ENCODE measurements at regions not wholly inside any gene's neighbourhood (a gene's known extent, or its start where the extent isn't known, plus 50 kb on each side); places are given as distances from the start of the nearest gene placed in this dataset.
"Not testable (repeated sequence)": the region's sequence is repeated elsewhere in the genome, so short reads cannot be mapped to it uniquely, and the experiment has no call there.

GRCh38 chr6:165008971-165009370, 300.4 kb downstream of the C6orf118 start:
- no peak for DNase-seq (ENCODE audit: low spot score)

DNA sequence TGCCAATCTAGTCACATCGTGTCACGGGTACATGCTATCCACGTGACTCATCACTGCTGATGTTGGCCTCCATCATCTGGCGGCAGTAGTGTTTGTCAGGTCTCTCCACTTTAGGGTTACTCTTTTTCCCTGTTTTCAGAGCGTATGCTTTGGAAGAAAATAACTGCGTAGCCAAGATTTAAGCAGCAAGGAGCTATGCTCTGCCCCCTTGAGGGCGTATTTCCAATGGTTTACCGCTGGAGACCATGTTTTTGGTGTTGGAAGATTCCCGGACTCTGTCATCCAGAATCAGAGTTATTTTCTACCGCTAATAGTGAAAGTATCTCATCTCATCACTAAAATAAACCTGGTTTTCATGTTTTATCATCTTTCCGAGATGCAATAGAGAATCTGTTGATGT, 306.5 kb downstream of the C6orf118 start:
- no peak for DNase-seq (ENCODE audit: low spot score)

DNA sequence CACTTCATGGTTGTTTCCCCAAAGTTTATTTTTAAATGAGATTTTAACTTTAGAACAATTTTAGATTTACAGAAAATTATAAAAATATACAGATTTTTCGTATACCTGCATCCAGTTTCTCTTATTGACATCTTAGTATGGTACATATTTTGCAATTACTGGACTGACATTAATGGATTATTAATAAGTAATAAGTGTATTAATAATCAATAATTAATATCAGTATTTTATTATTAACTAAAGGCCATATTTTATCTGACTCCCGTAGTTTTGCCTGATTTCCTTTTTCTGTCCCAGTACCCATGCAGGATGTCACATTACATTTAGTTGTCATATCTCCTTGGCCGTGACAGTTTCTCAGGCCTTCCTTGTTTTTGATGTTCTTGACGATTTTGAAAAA, 307.0 kb downstream of the C6orf118 start:
- no peak for DNase-seq (ENCODE audit: low spot score)

GRCh38 chr6:165001502-165002157, 307.8 kb downstream of the C6orf118 start:
- DNase-seq (ENCODE audit: low spot score) = no peak

DNA sequence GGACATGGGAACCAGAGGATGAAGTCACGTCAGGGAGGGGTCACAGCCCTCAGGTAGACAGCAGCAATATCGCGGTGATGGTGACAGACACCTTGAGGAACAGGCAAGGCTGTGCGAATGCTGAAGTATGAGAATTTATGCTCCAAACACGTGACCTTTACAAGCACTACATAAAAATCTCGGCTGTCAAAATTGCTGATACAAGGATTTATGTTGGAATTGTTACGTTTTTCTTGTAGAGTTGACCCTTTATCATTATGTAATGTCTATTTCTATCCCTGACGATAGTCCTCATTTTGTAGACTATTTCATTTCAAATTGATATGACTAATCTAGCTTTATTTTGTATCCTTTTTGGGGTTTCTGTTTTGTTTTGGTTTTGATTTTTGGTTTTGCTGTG, 311.1 kb downstream of the C6orf118 start:
- DNase-seq (ENCODE audit: low spot score) = no peak

DNA sequence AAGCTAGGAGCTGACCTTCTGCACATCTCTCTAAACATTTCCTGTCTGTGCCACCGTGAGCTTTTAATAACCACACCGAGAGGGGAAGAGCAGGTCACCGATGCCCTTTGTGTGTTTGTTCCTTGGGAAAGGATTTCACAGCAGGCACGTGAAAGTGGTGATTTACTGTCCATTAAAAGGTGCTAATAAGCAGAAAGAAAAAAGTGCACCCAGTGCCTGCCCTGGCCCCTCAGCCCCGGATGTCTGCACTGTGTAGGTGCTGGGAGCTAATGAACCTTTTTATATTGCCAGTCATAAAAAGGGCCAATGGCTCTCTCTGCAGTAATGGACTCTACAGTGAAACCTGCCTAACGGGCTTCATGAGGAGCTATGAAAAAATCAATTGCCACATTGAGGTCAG, 312.6 kb downstream of the C6orf118 start:
- no peak for DNase-seq (ENCODE audit: low spot score)

DNA sequence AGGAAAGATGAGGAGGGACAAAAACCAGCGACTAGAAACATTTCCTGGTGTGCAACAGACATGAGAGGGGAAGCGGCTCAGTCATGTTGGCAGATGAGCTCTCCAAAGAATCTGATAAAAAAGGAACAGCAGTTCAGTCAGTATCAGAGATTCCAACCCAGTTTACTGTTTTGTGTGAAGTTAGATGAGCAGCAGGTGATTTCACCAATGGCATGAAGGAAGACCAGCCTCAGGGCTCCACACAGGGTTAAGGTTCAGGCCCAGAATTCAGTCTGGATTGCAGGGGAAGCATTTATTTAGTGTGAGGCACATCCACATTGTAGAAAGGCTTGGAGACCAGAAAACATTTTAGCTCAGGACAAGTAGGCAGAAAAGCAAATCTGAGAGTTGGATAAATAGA, 317.8 kb downstream of the C6orf118 start:
- DNase-seq (ENCODE audit: low spot score) = no peak

DNA sequence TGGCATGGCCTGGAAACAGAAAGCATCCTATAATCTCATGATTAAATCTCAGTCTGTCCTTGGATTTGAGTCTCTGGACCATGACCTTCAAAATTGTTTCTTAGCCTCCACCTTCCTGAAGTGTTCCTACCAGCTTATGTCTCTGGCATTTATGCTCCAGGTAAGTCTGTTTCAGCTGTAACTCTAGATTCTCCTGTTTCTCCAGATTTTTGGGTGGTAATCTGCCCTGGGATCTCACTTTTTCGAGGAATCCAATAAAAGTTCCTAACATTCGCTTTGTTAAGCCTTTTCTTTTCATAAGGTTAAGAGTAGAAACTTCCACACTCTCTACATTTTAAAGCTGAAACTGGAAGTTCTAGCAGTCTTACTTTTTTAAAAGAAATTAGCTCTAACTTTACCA, 318.5 kb downstream of the C6orf118 start:
- no peak for DNase-seq (ENCODE audit: low spot score)

- no peak for DNase-seq (ENCODE audit: low spot score)
These were observed 327.0 kb downstream of the C6orf118 start for GRCh38 chr6:164982389-164982788.

GRCh38 chr6:164967102-164967501, 342.3 kb downstream of the C6orf118 start:
- DNase-seq (ENCODE audit: low spot score) = peak; percentile 16

DNA sequence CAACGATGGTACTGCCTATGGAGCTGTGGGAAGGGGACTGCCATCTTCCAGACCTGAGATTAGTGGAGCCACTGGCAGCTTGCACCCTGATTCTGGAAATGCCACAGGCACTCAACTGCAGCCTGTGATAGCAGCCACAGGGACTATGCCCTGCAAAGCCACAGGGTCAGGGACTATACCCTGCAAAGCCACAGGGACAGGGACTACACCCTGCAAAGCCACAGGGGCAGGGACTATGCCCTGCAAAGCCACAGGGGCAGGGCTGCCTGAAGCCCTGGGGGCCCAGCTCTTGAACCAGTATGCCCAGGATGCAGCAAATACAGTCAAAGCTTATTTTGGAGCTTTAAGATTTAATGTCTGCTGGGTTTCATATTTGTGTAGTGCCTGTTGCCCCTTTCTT, 346.6 kb downstream of the C6orf118 start:
- DNase-seq (ENCODE audit: low spot score) = no peak

DNA sequence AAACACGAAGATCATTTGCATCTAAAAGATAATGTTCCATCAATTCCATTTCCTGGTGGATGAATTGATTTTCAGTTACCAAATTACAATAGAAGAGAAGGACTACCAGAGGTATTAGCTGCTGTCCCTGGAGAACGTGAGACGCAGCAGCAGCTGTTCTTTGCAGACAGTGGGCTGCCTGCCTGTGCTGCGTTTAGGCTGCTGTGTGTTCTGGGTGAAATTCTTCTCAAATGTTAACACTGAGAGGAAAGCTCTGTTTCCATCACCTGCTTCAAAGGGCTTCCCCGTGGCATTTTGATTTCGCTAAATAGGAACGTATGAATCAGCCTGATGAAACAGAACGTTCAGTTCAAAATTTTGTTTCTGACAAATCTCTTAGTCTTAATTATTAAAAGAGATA, 362.2 kb downstream of the C6orf118 start:
- no peak for DNase-seq (ENCODE audit: low spot score)

DNA sequence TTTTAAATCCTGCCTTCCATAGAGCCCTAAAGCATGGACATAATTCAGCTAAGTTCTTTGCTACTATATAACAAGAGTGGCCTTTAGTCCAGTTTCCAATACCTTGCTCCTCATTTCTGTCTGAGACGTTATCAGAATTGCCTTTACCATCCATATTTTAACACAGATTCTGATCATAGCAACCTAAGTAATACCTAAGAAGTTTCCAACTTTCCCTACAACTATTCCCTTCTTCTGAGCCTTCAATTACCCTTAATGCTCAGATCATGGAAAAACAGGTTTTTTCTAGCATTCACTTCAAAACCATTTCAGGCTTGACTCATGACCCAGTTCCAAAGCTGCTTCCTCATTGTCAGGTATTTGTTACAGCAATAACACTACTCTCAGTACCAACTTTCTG, 367.1 kb downstream of the C6orf118 start:
- DNase-seq (ENCODE audit: low spot score) = no peak

- not testable (repeated sequence) for DNase-seq (ENCODE audit: low spot score)
These were observed 376.1 kb downstream of the C6orf118 start for GRCh38 chr6:164933238-164933794.

DNA sequence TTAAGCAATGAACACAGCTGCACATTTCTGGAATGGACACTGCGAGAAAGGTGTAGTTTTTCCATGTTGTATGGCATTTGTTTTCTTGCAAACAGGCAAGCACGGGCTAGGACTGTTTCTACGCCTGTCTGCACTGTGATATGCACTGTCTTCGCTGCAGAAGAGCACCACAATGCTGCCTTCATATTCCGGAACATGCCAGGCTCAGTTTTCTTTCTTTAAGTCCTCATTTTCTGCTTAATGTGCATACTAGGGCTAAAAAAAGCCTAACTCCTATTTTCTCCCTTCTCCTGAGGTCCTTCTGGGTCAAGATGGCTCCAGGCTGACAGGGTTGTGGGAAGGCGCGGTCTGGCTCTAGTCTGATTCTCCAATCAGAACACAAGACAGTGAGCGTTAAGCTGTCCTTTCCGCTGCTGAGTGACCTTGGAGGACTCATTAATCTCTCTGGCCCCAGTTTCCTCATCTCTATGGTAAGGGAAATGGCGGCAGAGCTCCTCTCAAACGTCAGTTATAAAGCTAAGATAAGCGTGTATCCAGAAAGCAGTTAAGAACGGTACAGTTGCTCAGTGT, 379.9 kb downstream of the C6orf118 start:
- no peak for DNase-seq (ENCODE audit: low spot score)

DNA sequence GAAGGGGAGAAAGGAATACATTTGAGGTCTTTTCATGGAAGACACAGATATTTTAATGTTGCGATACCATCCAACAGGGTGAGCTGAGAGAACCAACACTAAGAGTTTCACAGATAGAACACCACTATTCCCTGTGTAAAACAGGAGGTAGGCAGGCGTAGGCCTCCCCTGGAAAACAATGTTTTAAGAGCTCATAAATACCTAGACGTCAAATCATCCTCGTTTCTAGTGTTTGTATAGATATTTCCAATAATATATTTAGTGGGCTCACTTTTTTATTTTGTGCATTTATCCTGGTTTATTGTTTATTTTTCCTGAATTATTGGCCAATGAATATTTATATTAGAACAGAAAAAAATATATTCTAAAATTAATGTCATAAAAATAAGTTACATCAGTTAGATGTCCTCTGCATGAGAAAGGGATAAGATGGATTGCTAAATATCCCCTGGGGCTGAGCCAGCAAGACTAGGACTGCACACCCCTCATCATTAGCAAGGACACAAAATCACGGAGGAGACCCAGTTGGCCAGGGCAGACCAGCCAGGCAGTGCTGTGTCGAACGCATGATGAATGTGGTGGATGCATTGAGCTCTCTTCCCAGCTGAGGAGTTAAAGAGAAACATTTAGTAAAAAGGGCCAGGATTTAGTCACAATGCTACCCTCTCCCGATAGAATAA, 380.5 kb downstream of the C6orf118 start:
- DNase-seq (ENCODE audit: low spot score) = no peak

DNA sequence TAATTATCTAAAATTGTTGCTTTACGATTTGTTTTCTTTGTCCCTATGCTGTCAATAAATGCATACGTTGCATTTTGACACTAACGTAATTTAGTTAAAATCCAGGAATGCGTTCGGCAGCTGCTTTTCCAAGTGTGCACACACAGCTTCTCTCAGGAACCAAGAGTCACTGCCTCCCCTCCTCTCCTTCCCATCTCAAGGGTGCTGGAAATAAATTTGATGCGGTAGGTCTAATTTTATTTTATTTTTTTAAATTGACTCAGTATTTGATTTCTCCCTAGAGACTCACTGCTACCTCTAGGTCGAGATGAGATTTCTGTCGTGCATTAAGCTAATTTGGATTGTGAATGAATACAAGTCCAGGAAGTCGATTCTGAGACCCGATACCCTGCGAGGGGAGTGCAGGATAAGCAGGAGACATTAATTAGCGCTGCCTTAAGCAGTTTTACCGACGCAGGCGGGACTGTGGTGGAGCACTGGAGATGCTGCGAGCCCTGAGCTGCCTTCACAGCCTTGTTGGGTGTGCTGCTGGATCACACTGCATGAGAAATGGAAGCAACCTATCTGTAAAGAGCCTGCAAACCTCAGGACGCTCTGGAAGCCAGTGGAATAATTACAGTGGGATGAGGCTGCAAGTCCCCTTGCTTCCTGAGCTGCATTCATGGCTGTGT, 381.2 kb downstream of the C6orf118 start:
- DNase-seq (ENCODE audit: low spot score) = no peak

- peak; percentile 62 for DNase-seq (ENCODE audit: low spot score)
These were observed 381.9 kb downstream of the C6orf118 start for GRCh38 chr6:164927288-164928056.

DNA sequence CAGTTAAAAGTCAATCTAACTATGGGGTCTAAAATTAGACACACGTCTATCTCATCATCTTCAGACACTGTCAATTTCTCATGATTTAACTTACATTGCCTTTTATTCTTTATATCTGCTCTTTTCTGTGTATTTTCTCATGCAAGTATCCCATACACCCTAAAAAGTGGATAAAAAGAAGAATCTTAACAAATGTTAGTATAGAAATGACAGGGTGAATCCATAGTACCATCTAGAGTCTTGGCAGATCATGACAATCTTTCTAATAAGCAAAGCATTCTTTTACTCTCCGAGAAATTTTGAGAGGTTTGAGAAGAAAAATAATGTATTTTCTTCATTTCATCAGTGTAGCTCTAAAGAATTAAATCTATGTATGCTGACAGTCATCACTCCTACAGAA, 382.7 kb downstream of the C6orf118 start:
- no peak for DNase-seq (ENCODE audit: low spot score)

- no peak for DNase-seq (ENCODE audit: low spot score)
These were observed 383.5 kb downstream of the C6orf118 start for GRCh38 chr6:164925681-164926530.

- DNase-seq (ENCODE audit: low spot score) = no peak
These were observed 384.7 kb downstream of the C6orf118 start for GRCh38 chr6:164924674-164925073.
